SH-SY5Y (cell line): ENCODE measurements at regions not wholly inside any gene's neighbourhood (a gene's known extent, or its start where the extent isn't known, plus 50 kb on each side); places are given as distances from the start of the nearest gene placed in this dataset.

Experiments used
- GATA2 ChIP-seq: IDR thresholded peaks from 2 replicates; pipeline ENCODE4 v1.6.1; 2011; ENCODE audit warnings: mild to moderate bottlenecking, low read depth, low read length
- GATA3 ChIP-seq: IDR thresholded peaks from 2 replicates; pipeline ENCODE4 v1.6.1; 2011; ENCODE audit warnings: low read depth, mild to moderate bottlenecking, low read length, moderate library complexity

GRCh38 chr20:9928281-9928737 is 89.4 kb upstream of the PAK5 start:
- TF ChIP-seq GATA2 (no peak), GATA3 (no peak)
